GM12878 (cell line): ENCODE measurements at regions not wholly inside any gene's neighbourhood (a gene's known extent, or its start where the extent isn't known, plus 50 kb on each side); places are given as distances from the start of the nearest gene placed in this dataset.

ENCODE experiments used
- BHLHE40 ChIP-seq, 2 experiments: fragments of 450-650 bp in 1 of 2; IDR thresholded peaks; 2 replicates each; pipeline ENCODE4 v1.6.1; 2011 to 2017; ENCODE audit warnings: low read depth in 2 of 2, borderline replicate concordance in 1 of 2, improper control_type of control experiment in 1 of 2, low read length in 1 of 2, mild to moderate bottlenecking in 1 of 2
- BMI1 ChIP-seq: fragments of 450-650 bp; IDR thresholded peaks from 2 replicates; pipeline ENCODE4 v1.6.1; 2016; ENCODE audit warnings: mild to moderate bottlenecking, moderate library complexity, borderline replicate concordance
- CBX3 ChIP-seq: fragments of 200-600 bp; sonication (generic); IDR thresholded peaks from 2 replicates; pipeline ENCODE4 v1.6.1; 2016; ENCODE audit warnings: low read depth, borderline replicate concordance
- CHD1 ChIP-seq: IDR thresholded peaks from 2 replicates; pipeline ENCODE4 v1.6.1; 2012; ENCODE audit warnings: low read depth, low read length, improper control_type of control experiment
- EZH2 ChIP-seq: IDR thresholded peaks from 2 replicates; pipeline ENCODE4 v1.6.1; 2012; ENCODE audit warnings: low read depth, mild to moderate bottlenecking, control low read depth, inconsistent platforms, low read length, borderline replicate concordance; ENCODE audit not compliant: control insufficient read depth
- IRF4 ChIP-seq: IDR thresholded peaks from 2 replicates; pipeline ENCODE4 v1.6.1; 2011; ENCODE audit warnings: low read depth, low read length
- KLF5 ChIP-seq: fragments of 450-650 bp; IDR thresholded peaks from 2 replicates; pipeline ENCODE4 v1.6.1; 2014; ENCODE audit warnings: mild to moderate bottlenecking; ENCODE audit not compliant: partially characterized antibody
- NFIC ChIP-seq: IDR thresholded peaks from 2 replicates; pipeline ENCODE4 v1.6.1; 2012; ENCODE audit warnings: low read depth, mild to moderate bottlenecking, inconsistent platforms, low read length, moderate library complexity
- NFYA ChIP-seq: IDR thresholded peaks from 2 replicates; pipeline ENCODE4 v1.6.1; 2011; ENCODE audit warnings: low read depth, mild to moderate bottlenecking, low read length, improper control_type of control experiment, borderline replicate concordance
- NFYB ChIP-seq: IDR thresholded peaks from 2 replicates; pipeline ENCODE4 v1.6.1; 2011; ENCODE audit warnings: low read depth, mild to moderate bottlenecking, low read length, improper control_type of control experiment, moderate library complexity; ENCODE audit not compliant: insufficient read depth
- RAD51 ChIP-seq: fragments of 450-650 bp; IDR thresholded peaks from 2 replicates; pipeline ENCODE4 v1.6.1; 2016; ENCODE audit warnings: moderate library complexity, mild to moderate bottlenecking, inconsistent platforms
- RUNX3 ChIP-seq: IDR thresholded peaks from 2 replicates; pipeline ENCODE4 v1.6.1; 2012; ENCODE audit warnings: low read length, inconsistent platforms
- SP1 ChIP-seq: IDR thresholded peaks from one replicate; pipeline ENCODE4 v1.6.1; 2011; ENCODE audit warnings: low read depth, low read length
- STAT1 ChIP-seq: fragments of 450-650 bp; conservative IDR thresholded peaks from 2 replicates; pipeline ENCODE4 v1.6.1; 2014; ENCODE audit warnings: antibody characterized with exemption, mild to moderate bottlenecking
- WRNIP1 ChIP-seq: IDR thresholded peaks from 2 replicates; pipeline ENCODE4 v1.6.1; 2011; ENCODE audit warnings: low read depth, low read length, improper control_type of control experiment, borderline replicate concordance
- YBX1 ChIP-seq: fragments of 450-650 bp; IDR thresholded peaks from 2 replicates; pipeline ENCODE4 v1.6.1; 2016; ENCODE audit warnings: antibody characterized with exemption
- YY1 ChIP-seq: IDR thresholded peaks from 2 replicates; pipeline ENCODE4 v1.6.1; 2011; ENCODE audit warnings: low read depth, mild to moderate bottlenecking, low read length
- ZZZ3 ChIP-seq: IDR thresholded peaks from 2 replicates; pipeline ENCODE4 v1.6.1; 2011; ENCODE audit warnings: low read depth; ENCODE audit not compliant: control insufficient read depth, insufficient read length
- TF ChIP-seq, protein P1 (sequence below): fragments of 150-350 bp; IDR thresholded peaks from 2 replicates; pipeline ENCODE4 v1.6.1; 2016; ENCODE audit warnings: low read depth, low read length
- TF ChIP-seq, protein P2 (sequence below): IDR thresholded peaks from 2 replicates; pipeline ENCODE4 v1.6.1; 2011; ENCODE audit warnings: low read depth, mild to moderate bottlenecking, low read length, moderate library complexity, borderline replicate concordance; ENCODE audit errors: extremely low read depth
- TF ChIP-seq, protein P3 (sequence below): fragments of 450-650 bp; IDR thresholded peaks from 2 replicates; pipeline ENCODE4 v1.6.1; 2017; ENCODE audit warnings: low read depth, mild to moderate bottlenecking, moderate library complexity
- TF ChIP-seq, protein P4 (sequence below): IDR thresholded peaks from 2 replicates; pipeline ENCODE4 v1.6.1; 2012; ENCODE audit warnings: low read depth, low read length, improper control_type of control experiment
- TF ChIP-seq, protein P5 (sequence below): fragments of 450-650 bp; IDR thresholded peaks from 2 replicates; pipeline ENCODE4 v1.6.1; 2017; ENCODE audit warnings: mild to moderate bottlenecking

DNA sequence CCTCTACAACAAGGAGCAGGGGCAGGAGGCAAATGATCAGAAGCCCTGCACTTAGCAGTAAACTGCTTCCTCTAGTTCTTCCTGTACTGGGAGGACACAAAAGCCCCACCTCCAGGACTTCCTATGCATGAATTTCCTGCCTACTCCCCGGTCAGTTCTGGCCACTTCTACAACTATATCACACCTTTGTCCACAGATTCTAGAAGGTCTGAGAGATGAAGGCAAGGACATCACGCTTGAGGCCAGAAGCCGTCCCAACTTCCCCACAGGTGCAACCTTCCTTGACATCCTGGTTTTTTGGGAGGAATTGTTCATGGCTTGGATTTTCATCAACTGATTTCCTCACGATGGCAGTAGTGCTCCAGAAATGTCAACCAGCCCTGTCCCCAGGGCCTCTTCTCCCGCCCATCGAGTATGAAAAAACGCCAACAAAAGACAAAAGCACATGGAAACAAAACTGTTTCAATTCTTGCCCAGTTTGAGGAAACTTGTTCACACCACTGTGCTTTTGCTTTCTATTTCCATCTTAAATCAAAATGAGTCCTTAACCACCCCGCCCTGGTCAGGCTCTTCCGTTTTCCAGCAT lies 206.5 kb upstream of the STK26 start (continued):
- TF ChIP-seq, protein P1, sequence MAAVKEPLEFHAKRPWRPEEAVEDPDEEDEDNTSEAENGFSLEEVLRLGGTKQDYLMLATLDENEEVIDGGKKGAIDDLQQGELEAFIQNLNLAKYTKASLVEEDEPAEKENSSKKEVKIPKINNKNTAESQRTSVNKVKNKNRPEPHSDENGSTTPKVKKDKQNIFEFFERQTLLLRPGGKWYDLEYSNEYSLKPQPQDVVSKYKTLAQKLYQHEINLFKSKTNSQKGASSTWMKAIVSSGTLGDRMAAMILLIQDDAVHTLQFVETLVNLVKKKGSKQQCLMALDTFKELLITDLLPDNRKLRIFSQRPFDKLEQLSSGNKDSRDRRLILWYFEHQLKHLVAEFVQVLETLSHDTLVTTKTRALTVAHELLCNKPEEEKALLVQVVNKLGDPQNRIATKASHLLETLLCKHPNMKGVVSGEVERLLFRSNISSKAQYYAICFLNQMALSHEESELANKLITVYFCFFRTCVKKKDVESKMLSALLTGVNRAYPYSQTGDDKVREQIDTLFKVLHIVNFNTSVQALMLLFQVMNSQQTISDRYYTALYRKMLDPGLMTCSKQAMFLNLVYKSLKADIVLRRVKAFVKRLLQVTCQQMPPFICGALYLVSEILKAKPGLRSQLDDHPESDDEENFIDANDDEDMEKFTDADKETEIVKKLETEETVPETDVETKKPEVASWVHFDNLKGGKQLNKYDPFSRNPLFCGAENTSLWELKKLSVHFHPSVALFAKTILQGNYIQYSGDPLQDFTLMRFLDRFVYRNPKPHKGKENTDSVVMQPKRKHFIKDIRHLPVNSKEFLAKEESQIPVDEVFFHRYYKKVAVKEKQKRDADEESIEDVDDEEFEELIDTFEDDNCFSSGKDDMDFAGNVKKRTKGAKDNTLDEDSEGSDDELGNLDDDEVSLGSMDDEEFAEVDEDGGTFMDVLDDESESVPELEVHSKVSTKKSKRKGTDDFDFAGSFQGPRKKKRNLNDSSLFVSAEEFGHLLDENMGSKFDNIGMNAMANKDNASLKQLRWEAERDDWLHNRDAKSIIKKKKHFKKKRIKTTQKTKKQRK = no peak
- TF ChIP-seq YBX1 = no peak
- TF ChIP-seq RAD51 = peak; percentile 53; the same call in 1 of the 2 replicates
- TF ChIP-seq EZH2 = no peak
- TF ChIP-seq WRNIP1 = 0 out of 2 replicates have a peak, but pooled peaks have one; percentile 91
- TF ChIP-seq ZZZ3 = no peak
- peak; percentile 77; the same call in 1 of the 2 replicates for TF ChIP-seq IRF4
- no peak for TF ChIP-seq NFYB
- TF ChIP-seq KLF5 = no peak
- TF ChIP-seq CBX3 = no peak
- TF ChIP-seq, protein P2, sequence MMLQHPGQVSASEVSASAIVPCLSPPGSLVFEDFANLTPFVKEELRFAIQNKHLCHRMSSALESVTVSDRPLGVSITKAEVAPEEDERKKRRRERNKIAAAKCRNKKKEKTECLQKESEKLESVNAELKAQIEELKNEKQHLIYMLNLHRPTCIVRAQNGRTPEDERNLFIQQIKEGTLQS = no peak
- no peak for TF ChIP-seq BMI1
- TF ChIP-seq YY1 = peak; percentile 51
- TF ChIP-seq NFIC = peak; percentile 69
- peak; percentile 58 for TF ChIP-seq SP1
- TF ChIP-seq RUNX3 = peak; percentile 21; the same call in 1 of the 2 replicates
- TF ChIP-seq, protein P3, sequence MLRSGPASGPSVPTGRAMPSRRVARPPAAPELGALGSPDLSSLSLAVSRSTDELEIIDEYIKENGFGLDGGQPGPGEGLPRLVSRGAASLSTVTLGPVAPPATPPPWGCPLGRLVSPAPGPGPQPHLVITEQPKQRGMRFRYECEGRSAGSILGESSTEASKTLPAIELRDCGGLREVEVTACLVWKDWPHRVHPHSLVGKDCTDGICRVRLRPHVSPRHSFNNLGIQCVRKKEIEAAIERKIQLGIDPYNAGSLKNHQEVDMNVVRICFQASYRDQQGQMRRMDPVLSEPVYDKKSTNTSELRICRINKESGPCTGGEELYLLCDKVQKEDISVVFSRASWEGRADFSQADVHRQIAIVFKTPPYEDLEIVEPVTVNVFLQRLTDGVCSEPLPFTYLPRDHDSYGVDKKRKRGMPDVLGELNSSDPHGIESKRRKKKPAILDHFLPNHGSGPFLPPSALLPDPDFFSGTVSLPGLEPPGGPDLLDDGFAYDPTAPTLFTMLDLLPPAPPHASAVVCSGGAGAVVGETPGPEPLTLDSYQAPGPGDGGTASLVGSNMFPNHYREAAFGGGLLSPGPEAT = peak; percentile 82
- no peak for TF ChIP-seq CHD1
- TF ChIP-seq, protein P4, sequence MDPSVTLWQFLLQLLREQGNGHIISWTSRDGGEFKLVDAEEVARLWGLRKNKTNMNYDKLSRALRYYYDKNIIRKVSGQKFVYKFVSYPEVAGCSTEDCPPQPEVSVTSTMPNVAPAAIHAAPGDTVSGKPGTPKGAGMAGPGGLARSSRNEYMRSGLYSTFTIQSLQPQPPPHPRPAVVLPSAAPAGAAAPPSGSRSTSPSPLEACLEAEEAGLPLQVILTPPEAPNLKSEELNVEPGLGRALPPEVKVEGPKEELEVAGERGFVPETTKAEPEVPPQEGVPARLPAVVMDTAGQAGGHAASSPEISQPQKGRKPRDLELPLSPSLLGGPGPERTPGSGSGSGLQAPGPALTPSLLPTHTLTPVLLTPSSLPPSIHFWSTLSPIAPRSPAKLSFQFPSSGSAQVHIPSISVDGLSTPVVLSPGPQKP = peak; percentile 42
- TF ChIP-seq BHLHE40 (IDR thresholded peaks at IDR 0.05; ENCODE audit: borderline replicate concordance in 1 of 2, low read depth in 2 of 2, low read length in 1 of 2) = peak in 1 of 2 experiments; percentile 60; a peak in 1 of 4 replicates
- TF ChIP-seq, protein P5, sequence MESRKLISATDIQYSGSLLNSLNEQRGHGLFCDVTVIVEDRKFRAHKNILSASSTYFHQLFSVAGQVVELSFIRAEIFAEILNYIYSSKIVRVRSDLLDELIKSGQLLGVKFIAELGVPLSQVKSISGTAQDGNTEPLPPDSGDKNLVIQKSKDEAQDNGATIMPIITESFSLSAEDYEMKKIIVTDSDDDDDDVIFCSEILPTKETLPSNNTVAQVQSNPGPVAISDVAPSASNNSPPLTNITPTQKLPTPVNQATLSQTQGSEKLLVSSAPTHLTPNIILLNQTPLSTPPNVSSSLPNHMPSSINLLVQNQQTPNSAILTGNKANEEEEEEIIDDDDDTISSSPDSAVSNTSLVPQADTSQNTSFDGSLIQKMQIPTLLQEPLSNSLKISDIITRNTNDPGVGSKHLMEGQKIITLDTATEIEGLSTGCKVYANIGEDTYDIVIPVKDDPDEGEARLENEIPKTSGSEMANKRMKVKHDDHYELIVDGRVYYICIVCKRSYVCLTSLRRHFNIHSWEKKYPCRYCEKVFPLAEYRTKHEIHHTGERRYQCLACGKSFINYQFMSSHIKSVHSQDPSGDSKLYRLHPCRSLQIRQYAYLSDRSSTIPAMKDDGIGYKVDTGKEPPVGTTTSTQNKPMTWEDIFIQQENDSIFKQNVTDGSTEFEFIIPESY = no peak
- TF ChIP-seq NFYA = no peak
- peak; percentile 81 for TF ChIP-seq STAT1
